H9 (cell line): ENCODE measurements at regions not wholly inside any gene's neighbourhood (a gene's known extent, or its start where the extent isn't known, plus 50 kb on each side); places are given as distances from the start of the nearest gene placed in this dataset.

Source experiments
- DNase-seq: peaks from one replicate; pipeline ENCODE4 v3.0.0-alpha.2; 2017
- H2AFZ ChIP-seq: one replicate; pipeline ENCODE4 v1.6.1; 2013; ENCODE audit warnings: mild to moderate bottlenecking, low read length, control low read depth, moderate library complexity
- H2AK5ac ChIP-seq: 2 replicates; pipeline ENCODE4 v1.6.1; 2013; ENCODE audit warnings: low read length, control low read depth, mixed read lengths; ENCODE audit not compliant: insufficient read length
- H2BK120ac ChIP-seq: one replicate; pipeline ENCODE4 v1.6.1; 2013; ENCODE audit warnings: low read depth, mild to moderate bottlenecking, low read length, control low read depth, inconsistent platforms; ENCODE audit not compliant: poor library complexity, severe bottlenecking
- H2BK12ac ChIP-seq: 2 replicates; pipeline ENCODE4 v1.6.1; 2013; ENCODE audit warnings: low read length, control low read depth, mixed read lengths, low read depth; ENCODE audit not compliant: insufficient read length
- H2BK15ac ChIP-seq: 2 replicates; pipeline ENCODE4 v1.6.1; 2013; ENCODE audit warnings: low read depth, low read length, control low read depth
- H2BK20ac ChIP-seq: one replicate; pipeline ENCODE4 v1.6.1; 2013; ENCODE audit warnings: low read depth, mild to moderate bottlenecking, low read length, control low read depth, inconsistent platforms; ENCODE audit not compliant: poor library complexity, severe bottlenecking
- H2BK5ac ChIP-seq: 2 replicates; pipeline ENCODE4 v1.6.1; 2013; ENCODE audit warnings: low read length, control low read depth, mixed read lengths; ENCODE audit not compliant: insufficient read length
- H3K14ac ChIP-seq: 2 replicates; pipeline ENCODE4 v1.6.1; 2013; ENCODE audit warnings: low read length, control low read depth; ENCODE audit not compliant: insufficient read depth
- H3K18ac ChIP-seq: 2 replicates; pipeline ENCODE4 v1.6.1; 2013; ENCODE audit warnings: low read depth, mild to moderate bottlenecking, mixed read lengths, low read length, control low read depth; ENCODE audit not compliant: insufficient read length
- H3K23ac ChIP-seq: 2 replicates; pipeline ENCODE4 v1.6.1; 2013; ENCODE audit warnings: low read length, control low read depth, mixed read lengths, low read depth; ENCODE audit not compliant: insufficient read length
- H3K23me2 ChIP-seq: 2 replicates; pipeline ENCODE4 v1.6.1; 2013; ENCODE audit warnings: low read depth, mild to moderate bottlenecking, mixed read lengths, low read length, control low read depth; ENCODE audit not compliant: insufficient read length, poor library complexity, severe bottlenecking
- H3K27ac ChIP-seq: 2 replicates; pipeline ENCODE4 v1.5.1; 2013; ENCODE audit warnings: low read length, control low read depth, mixed read lengths, low read depth; ENCODE audit not compliant: insufficient read length
- H3K27me3 ChIP-seq: 2 replicates; pipeline ENCODE4 v1.6.1; 2013; ENCODE audit warnings: low read length, control low read depth, inconsistent platforms; ENCODE audit not compliant: insufficient read depth
- H3K4ac ChIP-seq: 2 replicates; pipeline ENCODE4 v1.6.1; 2013; ENCODE audit warnings: low read depth, mild to moderate bottlenecking, control low read depth, inconsistent platforms, low read length, moderate library complexity
- H3K4me1 ChIP-seq: 2 replicates; pipeline ENCODE4 v1.6.1; 2013; ENCODE audit warnings: low read length, control low read depth, inconsistent platforms; ENCODE audit not compliant: insufficient read depth
- H3K4me2 ChIP-seq: 2 replicates; pipeline ENCODE4 v1.6.1; 2013; ENCODE audit warnings: low read length, control low read depth, mixed read lengths; ENCODE audit not compliant: insufficient read length, insufficient read depth
- H3K56ac ChIP-seq: 2 replicates; pipeline ENCODE4 v1.6.1; 2013; ENCODE audit warnings: low read depth, mild to moderate bottlenecking, mixed read lengths, low read length, control low read depth; ENCODE audit not compliant: insufficient read length
- H3K79me1 ChIP-seq: 2 replicates; pipeline ENCODE4 v1.6.1; 2013; ENCODE audit warnings: low read depth, mild to moderate bottlenecking, moderate library complexity, low read length, control low read depth, inconsistent platforms; ENCODE audit not compliant: insufficient read depth, poor library complexity, severe bottlenecking
- H3K79me2 ChIP-seq: 2 replicates; pipeline ENCODE4 v1.6.1; 2013; ENCODE audit warnings: low read length, control low read depth, inconsistent platforms; ENCODE audit not compliant: insufficient read depth
- H3K9ac ChIP-seq: 2 replicates; pipeline ENCODE4 v1.6.1; 2013; ENCODE audit warnings: low read length, control low read depth, mixed read lengths; ENCODE audit not compliant: insufficient read length; ENCODE audit errors: extremely low read depth
- H3K9me3 ChIP-seq: one replicate; pipeline ENCODE4 v1.6.1; 2013; ENCODE audit warnings: low read depth, low read length, inconsistent platforms; ENCODE audit not compliant: control insufficient read depth
- H3T11ph ChIP-seq: one replicate; pipeline ENCODE4 v1.6.1; 2013; ENCODE audit warnings: mild to moderate bottlenecking, low read length, control low read depth, inconsistent platforms
- H4K20me1 ChIP-seq: one replicate; pipeline ENCODE4 v1.6.1; 2013; ENCODE audit not compliant: control insufficient read depth, insufficient read length, insufficient read depth
- H4K5ac ChIP-seq: 2 replicates; pipeline ENCODE4 v1.6.1; 2013; ENCODE audit warnings: low read depth, mild to moderate bottlenecking, mixed read lengths, low read length, control low read depth; ENCODE audit not compliant: insufficient read length
- H4K8ac ChIP-seq: replicated peaks from 2 replicates; pipeline ENCODE4 v1.6.1; 2013; ENCODE audit warnings: low read length, control low read depth, mixed read lengths, low read depth; ENCODE audit not compliant: insufficient read length
- H4K91ac ChIP-seq: 2 replicates; pipeline ENCODE4 v1.6.1; 2013; ENCODE audit warnings: low read depth, mild to moderate bottlenecking, moderate library complexity, mixed read lengths, low read length, control low read depth; ENCODE audit not compliant: insufficient read length
- H3K27ac Mint-ChIP-seq, 3 experiments: 2 replicates in 2 of 3; 3 replicates in 1 of 3; pipeline ENCODE4 v1.8.0; 2020 to 2021; ENCODE audit warnings: mixed read lengths in 3 of 3, mild to moderate bottlenecking in 1 of 3, moderate library complexity in 1 of 3
- H3K27me3 Mint-ChIP-seq: 2 replicates; pipeline ENCODE4 v1.8.0; 2021; ENCODE audit warnings: low read depth, mild to moderate bottlenecking, moderate library complexity, mixed read lengths
- H3K36me3 Mint-ChIP-seq, 3 experiments: 2 replicates in 2 of 3; 3 replicates in 1 of 3; pipeline ENCODE4 v1.8.0; 2020 to 2021; ENCODE audit warnings: low read depth in 3 of 3, mixed read lengths in 3 of 3; ENCODE audit not compliant: insufficient read depth in 1 of 3
- H3K4me1 Mint-ChIP-seq, 2 experiments: 2 replicates each; pipeline ENCODE4 v1.8.0; 2020; ENCODE audit warnings: mixed read lengths in 2 of 2
- H3K4me3 Mint-ChIP-seq, 2 experiments: 2 replicates in 1 of 2; 3 replicates in 1 of 2; pipeline ENCODE4 v1.8.0; 2020 to 2021; ENCODE audit warnings: mild to moderate bottlenecking in 2 of 2, mixed read lengths in 2 of 2, moderate library complexity in 1 of 2
- H3K9me3 Mint-ChIP-seq, 2 experiments: 2 replicates in 1 of 2; 3 replicates in 1 of 2; pipeline ENCODE4 v1.8.0; 2020; ENCODE audit warnings: mild to moderate bottlenecking in 2 of 2, mixed read lengths in 2 of 2, moderate library complexity in 1 of 2
- CTCF ChIP-seq: fragments of 200-600 bp; sonication (generic); conservative IDR thresholded peaks from 3 replicates; pipeline ENCODE4 v1.8.0; 2021; ENCODE audit warnings: antibody characterized with exemption, mild to moderate bottlenecking
- WGBS: extraction: QIAGEN DNeasy Blood & Tissue Kit; methylation state at CpG from one replicate; pipeline ENCODE4 v1.1.7; 2013; ENCODE audit warnings: missing lambda C conversion rate, low lambda C conversion rate, mixed read lengths; ENCODE audit not compliant: insufficient read length; ENCODE audit errors: extremely low coverage; 5-methylcytosine and 5-hydroxymethylcytosine counted together

DNA sequence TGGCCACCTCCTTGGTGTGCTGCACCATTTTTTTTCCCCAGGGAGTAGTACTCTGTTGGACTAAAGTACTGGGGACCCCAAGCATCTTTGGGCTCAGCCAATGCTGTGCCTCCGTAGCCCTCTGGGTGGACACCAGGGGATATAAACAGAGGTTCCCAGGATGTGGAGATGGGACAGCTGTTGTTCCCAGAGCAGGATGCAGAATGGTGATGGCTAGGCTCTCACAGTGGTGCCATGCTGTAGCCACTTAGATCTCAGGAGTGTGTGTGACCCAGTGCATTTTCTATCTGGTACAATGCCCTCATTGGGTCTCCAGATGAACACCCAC is 50.9 kb upstream of the SCIN start:
- no peak overlapping the region for H3K4ac ChIP-seq
- no peaks in the 10 kb centered on the region for H3K79me2 ChIP-seq
- H3K9me3 ChIP-seq, result no peaks in the 10 kb centered on the region
- Mint-ChIP-seq H3K4me1 (peaks cover 2 to 9% of the 10 kb centered on the region in 2 experiments; a peak in 3 of 4 replicates), H3K27ac (no peak overlapping the region), H3K27me3 (no peaks in the 10 kb centered on the region; the same call in 1 of the 2 replicates), H3K36me3 (peaks cover 9 to 27% (median 14%) of the 10 kb centered on the region in 3 experiments; a peak in 6 of 7 replicates), H3K9me3 (peaks cover 13 to 21% of the 10 kb centered on the region in 2 experiments), H3K4me3 (no peak overlapping the region)
- no peak for DNase-seq
- no peaks in the 10 kb centered on the region for H4K20me1 ChIP-seq
- H3K23ac ChIP-seq, result no peak overlapping the region
- H3K18ac ChIP-seq, result no peak overlapping the region
- H2AFZ ChIP-seq, result no peak overlapping the region
- no peak overlapping the region for H3K27ac ChIP-seq
- H3K9ac ChIP-seq, result no peak overlapping the region
- no peak overlapping the region for H2BK120ac ChIP-seq
- H3K14ac ChIP-seq, result no peak overlapping the region
- H4K91ac ChIP-seq, result no peak overlapping the region
- no peak overlapping the region for H3T11ph ChIP-seq
- no peaks in the 10 kb centered on the region for H3K23me2 ChIP-seq
- no peak overlapping the region for H2BK5ac ChIP-seq
- no peak overlapping the region for H4K5ac ChIP-seq
- no CpG with 5 or more reads among the region's 1 CpG for WGBS
- no peak overlapping the region for H2BK15ac ChIP-seq
- no peak for TF ChIP-seq CTCF
- no peak overlapping the region for H2BK20ac ChIP-seq
- H2BK12ac ChIP-seq, result no peak overlapping the region
- no peaks in the 10 kb centered on the region for H3K4me1 ChIP-seq
- H3K79me1 ChIP-seq, result no peaks in the 10 kb centered on the region
- no peaks in the 10 kb centered on the region for H3K27me3 ChIP-seq
- H3K56ac ChIP-seq, result no peak overlapping the region
- no peak overlapping the region for H4K8ac ChIP-seq
- no peak overlapping the region for H2AK5ac ChIP-seq
- H3K4me2 ChIP-seq, result no peak overlapping the region
